ENCODE measurements at regions not wholly inside any gene's neighbourhood (a gene's known extent, or its start where the extent isn't known, plus 50 kb on each side); places are given as distances from the start of the nearest gene placed in this dataset.

DNA sequence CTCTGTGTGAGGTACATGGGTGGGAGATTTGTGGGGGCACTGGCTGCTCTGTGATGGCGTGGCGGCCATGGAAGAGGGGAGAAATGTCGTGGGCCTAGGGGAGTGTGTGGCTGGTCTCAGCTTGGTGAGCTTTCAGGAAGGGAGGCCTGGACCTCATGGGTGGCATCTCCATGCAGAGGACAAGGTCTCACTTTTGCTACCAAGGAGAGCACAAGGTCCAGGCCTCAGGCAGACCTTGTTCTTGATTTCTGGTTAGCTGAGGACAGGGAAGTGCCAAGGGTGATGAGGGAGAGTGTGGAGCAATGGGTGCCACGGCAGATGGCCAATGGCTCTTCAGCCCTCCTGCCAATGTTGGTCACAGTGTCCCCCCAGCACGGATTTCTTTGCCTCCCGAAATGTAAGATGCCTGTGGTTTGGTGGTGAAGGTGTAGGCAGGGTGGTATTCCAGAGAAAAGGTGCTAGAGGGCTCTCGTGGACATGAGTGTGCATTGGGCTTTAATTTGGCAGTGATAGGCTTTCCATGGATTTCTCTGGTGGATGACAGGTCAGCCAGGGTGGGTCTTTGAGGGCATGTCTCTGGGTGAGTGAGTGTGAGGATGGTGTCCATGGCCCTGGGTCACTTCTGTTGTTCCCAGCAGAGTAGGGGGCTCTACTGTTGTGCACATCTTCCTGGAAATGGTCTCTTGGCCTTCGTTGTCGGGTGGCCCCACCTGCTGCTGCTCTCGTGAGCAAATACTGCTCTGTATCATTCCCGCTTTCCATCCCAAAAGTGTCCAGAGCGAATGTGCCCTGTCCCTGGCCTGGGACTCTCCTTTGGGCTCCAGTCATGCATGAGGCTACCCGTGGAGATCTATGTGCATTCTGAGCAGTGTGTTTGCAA is 108.0 kb downstream of the SNRPN start:
- Histone ChIP-seq H3K9ac (ENCODE audit: insufficient read depth in 1 of 2, low read depth in 2 of 2, low read length in 2 of 2) (no peak overlapping the region), H3K4me3 (no peak overlapping the region), H3K9me3 (replicated peaks; ENCODE audit: control insufficient read depth, insufficient read depth, low read depth, low read length) (peaks cover 2% of the 10 kb centered on the region; the same call in 1 of the 2 replicates), H3K27me3 (ENCODE audit: control insufficient read depth in 2 of 2, insufficient read depth in 2 of 2, low read length in 2 of 2) (no peaks in the 10 kb centered on the region), H3K4me1 (replicated peaks in 1 of 2; ENCODE audit: control insufficient read depth in 2 of 2, insufficient read depth in 2 of 2, low read length in 2 of 2) (no peaks in the 10 kb centered on the region), H3K9me1 (ENCODE audit: control insufficient read depth, insufficient read depth, low read length) (no peaks in the 10 kb centered on the region), H3K79me2 (ENCODE audit: control insufficient read depth, insufficient read depth, low read length) (no peaks in the 10 kb centered on the region), H3K27ac (ENCODE audit: extremely low read depth, low read depth, low read length) (no peak overlapping the region), H4K20me1 (replicated peaks; ENCODE audit: control insufficient read depth, insufficient read depth, low read length) (no peaks in the 10 kb centered on the region), H3K36me3 (ENCODE audit: control insufficient read depth, insufficient read depth, low read length) (no peaks in the 10 kb centered on the region), H2AFZ (ENCODE audit: low read depth, low read length) (no peak overlapping the region), H3K4me2 (ENCODE audit: insufficient read depth, low read length) (no peak overlapping the region)
- no peak for ATAC-seq
- FAIRE-seq = no peak
- BruUV-seq (replicated peaks) = no TSS peak
- DNase-seq (ENCODE audit: extremely low read depth in 1 of 4, low spot score in 3 of 4) = no peak
- intact Hi-C loops (cut with micrococcal nuclease) = no loop called here
- POLR2A ChIA-PET = no interaction called here
- in situ Hi-C loops (cut with MboI) = no loop called here
- CTCF ChIA-PET (ENCODE audit: low intra/inter-chr PET ratio) = no interaction called here
- 2% methylated on average over 13 of the region's 13 CpGs for WGBS (ENCODE audit: insufficient coverage, low coverage, missing lambda C conversion rate)
- TF ChIP-seq ZZZ3 (IDR thresholded peaks at IDR 0.05) = no peak
- TF ChIP-seq MTA2 (IDR thresholded peaks at IDR 0.05; ENCODE audit: low read depth) = no peak
- no peak for TF ChIP-seq SIN3B (IDR thresholded peaks at IDR 0.05; ENCODE audit: low read depth)
- TF ChIP-seq, protein P1, sequence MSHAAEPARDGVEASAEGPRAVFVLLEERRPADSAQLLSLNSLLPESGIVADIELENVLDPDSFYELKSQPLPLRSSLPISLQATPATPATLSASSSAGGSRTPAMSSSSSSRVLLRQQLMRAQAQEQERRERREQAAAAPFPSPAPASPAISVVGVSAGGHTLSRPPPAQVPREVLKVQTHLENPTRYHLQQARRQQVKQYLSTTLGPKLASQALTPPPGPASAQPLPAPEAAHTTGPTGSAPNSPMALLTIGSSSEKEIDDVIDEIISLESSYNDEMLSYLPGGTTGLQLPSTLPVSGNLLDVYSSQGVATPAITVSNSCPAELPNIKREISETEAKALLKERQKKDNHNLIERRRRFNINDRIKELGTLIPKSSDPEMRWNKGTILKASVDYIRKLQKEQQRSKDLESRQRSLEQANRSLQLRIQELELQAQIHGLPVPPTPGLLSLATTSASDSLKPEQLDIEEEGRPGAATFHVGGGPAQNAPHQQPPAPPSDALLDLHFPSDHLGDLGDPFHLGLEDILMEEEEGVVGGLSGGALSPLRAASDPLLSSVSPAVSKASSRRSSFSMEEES (CRISPR knock-in tag; IDR thresholded peaks at IDR 0.05) = no peak
- no peak for TF ChIP-seq TFAM (CRISPR knock-in tag; conservative IDR thresholded peaks at IDR 0.05)
